ENCODE measurements at regions not wholly inside any gene's neighbourhood (a gene's known extent, or its start where the extent isn't known, plus 50 kb on each side); places are given as distances from the start of the nearest gene placed in this dataset.

DNA sequence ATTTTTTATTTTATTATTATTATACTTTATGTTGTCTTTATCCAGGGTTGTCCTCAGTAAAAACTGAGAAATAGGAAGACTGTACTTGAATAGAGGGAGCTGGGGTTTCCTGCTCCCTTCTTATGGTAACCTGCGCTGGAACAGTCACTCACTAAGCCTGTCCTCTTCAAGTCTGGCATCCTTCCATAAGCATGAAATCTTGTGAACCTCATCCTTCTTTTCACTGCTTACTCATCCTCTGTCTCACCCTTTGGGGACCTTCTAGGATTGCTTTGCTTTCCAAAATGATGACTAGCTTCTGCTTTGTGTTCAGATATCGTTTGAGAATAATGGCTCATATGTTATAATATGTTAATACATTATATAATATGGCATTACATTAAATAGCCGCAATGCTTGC, 90.6 kb downstream of the C6orf118 start:
- TF ChIP-seq HNRNPH1 (optimal IDR thresholded peaks at IDR 0.05; ENCODE audit: low read depth, low read length) = no peak
- TF ChIP-seq, protein P1, sequence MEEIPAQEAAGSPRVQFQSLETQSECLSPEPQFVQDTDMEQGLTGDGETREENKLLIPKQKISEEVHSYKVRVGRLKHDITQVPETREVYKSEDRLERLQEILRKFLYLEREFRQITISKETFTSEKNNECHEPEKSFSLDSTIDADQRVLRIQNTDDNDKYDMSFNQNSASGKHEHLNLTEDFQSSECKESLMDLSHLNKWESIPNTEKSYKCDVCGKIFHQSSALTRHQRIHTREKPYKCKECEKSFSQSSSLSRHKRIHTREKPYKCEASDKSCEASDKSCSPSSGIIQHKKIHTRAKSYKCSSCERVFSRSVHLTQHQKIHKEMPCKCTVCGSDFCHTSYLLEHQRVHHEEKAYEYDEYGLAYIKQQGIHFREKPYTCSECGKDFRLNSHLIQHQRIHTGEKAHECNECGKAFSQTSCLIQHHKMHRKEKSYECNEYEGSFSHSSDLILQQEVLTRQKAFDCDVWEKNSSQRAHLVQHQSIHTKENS (CRISPR knock-in tag; IDR thresholded peaks at IDR 0.05) = no peak
- no peak for TF ChIP-seq CHD4 (IDR thresholded peaks at IDR 0.05; ENCODE audit: insufficient read depth, insufficient replicate concordance, low read depth, low read length, poor library complexity, severe bottlenecking)
- no peak for TF ChIP-seq FOXM1 (IDR thresholded peaks at IDR 0.05; ENCODE audit: low read depth)
- TF ChIP-seq FOXM1 (CRISPR knock-in tag; IDR thresholded peaks at IDR 0.05; ENCODE audit: low read depth) = no peak
- TF ChIP-seq, protein P2, sequence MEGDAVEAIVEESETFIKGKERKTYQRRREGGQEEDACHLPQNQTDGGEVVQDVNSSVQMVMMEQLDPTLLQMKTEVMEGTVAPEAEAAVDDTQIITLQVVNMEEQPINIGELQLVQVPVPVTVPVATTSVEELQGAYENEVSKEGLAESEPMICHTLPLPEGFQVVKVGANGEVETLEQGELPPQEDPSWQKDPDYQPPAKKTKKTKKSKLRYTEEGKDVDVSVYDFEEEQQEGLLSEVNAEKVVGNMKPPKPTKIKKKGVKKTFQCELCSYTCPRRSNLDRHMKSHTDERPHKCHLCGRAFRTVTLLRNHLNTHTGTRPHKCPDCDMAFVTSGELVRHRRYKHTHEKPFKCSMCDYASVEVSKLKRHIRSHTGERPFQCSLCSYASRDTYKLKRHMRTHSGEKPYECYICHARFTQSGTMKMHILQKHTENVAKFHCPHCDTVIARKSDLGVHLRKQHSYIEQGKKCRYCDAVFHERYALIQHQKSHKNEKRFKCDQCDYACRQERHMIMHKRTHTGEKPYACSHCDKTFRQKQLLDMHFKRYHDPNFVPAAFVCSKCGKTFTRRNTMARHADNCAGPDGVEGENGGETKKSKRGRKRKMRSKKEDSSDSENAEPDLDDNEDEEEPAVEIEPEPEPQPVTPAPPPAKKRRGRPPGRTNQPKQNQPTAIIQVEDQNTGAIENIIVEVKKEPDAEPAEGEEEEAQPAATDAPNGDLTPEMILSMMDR (IDR thresholded peaks at IDR 0.05 in 2 of 3, conservative IDR thresholded peaks at IDR 0.05 in 1 of 3; ENCODE audit: insufficient read depth in 2 of 3, low read depth in 1 of 3, low read length in 3 of 3) = no peak

Measured in K562 (cell line).